GM12874 (cell line): ENCODE measurements at regions not wholly inside any gene's neighbourhood (a gene's known extent, or its start where the extent isn't known, plus 50 kb on each side); places are given as distances from the start of the nearest gene placed in this dataset.

Source experiments
- CTCF ChIP-seq: IDR thresholded peaks from 2 replicates; pipeline ENCODE4 v1.5.1; 2011; ENCODE audit warnings: low read depth, mild to moderate bottlenecking, control low read depth, low read length, moderate library complexity; ENCODE audit not compliant: insufficient read depth

- no peak for TF ChIP-seq CTCF
These were observed 1568.6 kb upstream of the GOT2 start for GRCh38 chr16:60302676-60303075.

- no peak for TF ChIP-seq CTCF
These were observed 1568.1 kb upstream of the GOT2 start for GRCh38 chr16:60302261-60302660.

- no peak for TF ChIP-seq CTCF
These were observed 1565.2 kb upstream of the GOT2 start for GRCh38 chr16:60299241-60299776.

- no peak for TF ChIP-seq CTCF
These were observed 1561.3 kb upstream of the GOT2 start for GRCh38 chr16:60295451-60295850.

GRCh38 chr16:60285794-60286193 lies 1551.7 kb upstream of the GOT2 start:
- no peak for TF ChIP-seq CTCF

- no peak for TF ChIP-seq CTCF
These were observed 1545.0 kb upstream of the GOT2 start for GRCh38 chr16:60279061-60279665.

GRCh38 chr16:60274431-60275019 lies 1540.4 kb upstream of the GOT2 start:
- no peak for TF ChIP-seq CTCF
